M059J (cell line): ENCODE measurements at regions not wholly inside any gene's neighbourhood (a gene's known extent, or its start where the extent isn't known, plus 50 kb on each side); places are given as distances from the start of the nearest gene placed in this dataset.

ENCODE experiments used
- DNase-seq: peaks from one replicate; pipeline ENCODE4 v3.0.0-alpha.2; 2012; ENCODE audit warnings: low read depth

GRCh38 chr5:163622799-163623198, 117.4 kb downstream of the MAT2B start:
- DNase-seq, result no peak

GRCh38 chr5:163623524-163623923, 118.1 kb downstream of the MAT2B start:
- DNase-seq, result no peak

DNA sequence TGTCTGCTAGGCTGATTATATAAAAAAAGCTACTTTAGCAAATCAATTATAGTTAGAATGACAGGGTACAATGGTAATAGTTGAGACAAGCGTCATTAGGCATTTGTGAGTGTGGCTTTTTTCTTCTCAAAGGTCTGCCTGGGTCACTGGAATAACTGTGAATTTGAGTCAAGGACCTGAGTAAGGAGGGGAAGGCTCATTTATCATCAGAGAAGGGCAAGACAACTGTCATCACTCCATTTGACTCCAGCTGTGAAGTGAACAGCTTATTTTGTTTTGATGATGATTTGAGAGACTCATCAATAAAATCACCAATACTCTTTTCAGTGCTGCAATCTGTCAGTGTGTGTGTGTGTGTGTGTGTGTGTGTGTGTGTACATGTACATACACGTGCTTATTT, 118.6 kb downstream of the MAT2B start:
- DNase-seq, result no peak

- DNase-seq, result no peak
Observed at GRCh38 chr5:163624431-163624830, 119.0 kb downstream of the MAT2B start.

DNA sequence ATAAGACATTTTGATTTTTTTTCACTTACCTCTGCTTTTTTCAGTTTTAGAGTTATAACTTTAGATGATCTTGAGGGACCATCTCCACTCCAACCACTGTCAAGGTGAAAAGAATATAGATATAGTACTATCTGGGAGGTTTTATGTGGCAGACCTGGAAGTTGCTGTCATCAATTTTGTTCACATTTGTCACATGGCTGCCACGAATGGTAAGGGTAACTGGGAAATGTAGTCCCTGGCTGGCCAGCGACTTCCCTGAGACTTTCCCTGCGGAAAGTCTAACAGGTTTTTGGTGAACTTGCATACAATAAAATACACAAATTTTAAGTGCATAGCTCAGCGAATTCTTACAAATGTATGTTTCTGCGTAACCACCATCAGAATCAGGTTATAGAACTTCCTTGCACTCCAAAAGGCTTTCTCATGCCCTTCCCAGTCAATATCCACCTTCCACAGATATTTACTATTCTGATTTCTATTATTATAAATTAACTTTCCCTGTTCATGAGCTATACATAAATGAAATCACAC, 121.5 kb downstream of the MAT2B start:
- DNase-seq, result no peak

DNA sequence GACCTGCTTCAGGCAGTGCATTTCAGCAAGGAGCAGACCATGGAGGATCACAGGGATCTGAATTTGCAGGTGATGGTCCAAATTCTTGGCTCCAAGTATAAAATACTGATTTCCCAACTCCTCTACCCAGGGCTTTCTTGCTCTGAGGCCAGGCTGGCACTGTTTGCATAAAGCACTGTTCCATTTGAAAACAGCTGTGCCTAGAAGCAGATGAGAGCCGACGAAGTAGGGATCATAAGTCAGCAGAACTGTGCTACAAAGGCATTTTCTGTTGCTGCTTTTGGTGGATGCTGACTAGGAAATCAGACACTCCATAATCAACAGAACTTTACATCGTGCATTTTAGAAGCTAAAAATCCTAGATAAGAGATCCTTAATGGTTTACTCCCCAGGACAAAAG, 126.4 kb downstream of the MAT2B start:
- no peak for DNase-seq

- no peak for DNase-seq
Observed at GRCh38 chr5:163633926-163634460, 128.6 kb downstream of the MAT2B start.

- DNase-seq, result no peak
Observed at GRCh38 chr5:163635631-163636030, 130.2 kb downstream of the MAT2B start.

DNA sequence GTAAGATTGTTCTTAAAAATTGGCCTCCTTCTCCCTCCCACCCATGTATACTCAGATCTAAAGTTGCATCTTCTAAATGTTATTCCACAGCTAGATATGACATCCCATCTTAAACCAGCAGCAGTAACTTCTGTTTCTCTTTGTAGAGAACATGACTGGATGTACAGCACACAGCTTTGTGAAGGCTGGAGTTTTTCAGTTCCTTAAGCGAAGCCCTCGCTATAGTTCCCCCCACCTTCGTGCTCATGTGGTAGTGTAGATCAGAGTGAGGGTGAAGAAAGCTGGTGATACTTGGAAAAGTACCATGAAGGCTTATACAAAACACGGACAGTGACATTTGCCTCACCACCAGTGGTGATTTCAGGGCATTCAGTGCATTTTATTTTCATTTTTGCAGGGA, 137.5 kb downstream of the MAT2B start:
- no peak for DNase-seq

GRCh38 chr5:163645421-163646416, 140.3 kb downstream of the MAT2B start:
- DNase-seq, result no peak

- DNase-seq, result peak; percentile 77
Observed at GRCh38 chr5:163649514-163649913, 144.1 kb downstream of the MAT2B start.

DNA sequence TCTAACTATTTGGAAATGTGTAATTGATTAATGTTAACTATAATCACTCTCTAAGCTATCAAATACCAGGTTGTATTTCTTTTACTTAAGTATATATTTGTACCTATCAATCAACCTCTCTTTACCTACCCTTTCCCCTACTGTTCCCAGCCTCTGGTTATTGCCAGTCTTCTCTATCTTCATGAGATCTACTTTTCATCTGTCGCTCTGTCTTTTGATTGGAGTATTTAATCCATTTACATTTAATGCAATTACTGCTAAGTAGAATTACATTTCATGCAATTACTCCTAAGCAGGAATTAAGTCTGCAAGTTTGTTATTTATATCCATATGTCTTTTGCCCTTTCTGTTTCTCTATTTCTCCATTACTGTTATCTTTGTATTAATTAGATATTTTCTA, 148.1 kb downstream of the MAT2B start:
- DNase-seq, result no peak

DNA sequence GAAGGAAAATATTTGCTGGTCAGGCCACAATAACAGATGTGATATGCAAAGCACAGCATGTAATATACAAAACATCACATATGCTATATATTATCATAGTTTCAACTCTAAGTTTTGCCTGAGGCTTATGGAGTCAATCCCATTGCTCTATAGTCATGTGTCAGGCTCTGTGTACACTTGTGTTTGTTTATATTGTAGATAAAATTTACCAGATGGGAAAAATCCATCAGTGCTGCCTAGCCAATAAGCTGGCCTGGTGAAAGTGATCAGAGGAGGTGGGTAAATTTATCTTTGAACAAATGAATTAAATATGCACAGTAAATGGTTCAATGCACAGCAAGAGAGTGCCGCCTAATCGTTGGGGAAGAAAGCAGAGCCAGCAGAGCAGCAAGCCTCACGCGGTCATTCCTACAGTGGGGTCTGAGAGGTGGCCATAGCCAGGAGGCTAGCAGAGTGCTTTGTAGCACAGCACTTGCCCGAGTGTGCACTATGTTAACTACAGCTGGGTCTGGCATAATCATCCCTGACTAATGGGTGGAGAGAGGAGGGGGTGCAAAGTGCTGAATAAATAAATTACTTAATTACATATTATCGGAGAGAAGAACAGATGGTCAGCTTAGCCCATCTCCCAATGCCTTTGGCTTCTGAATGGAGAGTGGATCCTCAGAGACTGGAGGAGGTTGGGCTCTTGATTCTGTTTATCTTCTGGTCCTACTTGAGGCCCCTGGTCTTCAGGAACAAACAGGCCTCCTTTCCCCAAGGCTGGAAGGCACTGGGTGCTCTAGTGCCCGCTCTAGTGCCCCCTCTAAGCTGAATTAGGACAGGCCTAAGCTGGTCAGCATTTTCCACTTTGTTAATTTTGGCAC, 153.5 kb downstream of the MAT2B start:
- DNase-seq, result no peak

DNA sequence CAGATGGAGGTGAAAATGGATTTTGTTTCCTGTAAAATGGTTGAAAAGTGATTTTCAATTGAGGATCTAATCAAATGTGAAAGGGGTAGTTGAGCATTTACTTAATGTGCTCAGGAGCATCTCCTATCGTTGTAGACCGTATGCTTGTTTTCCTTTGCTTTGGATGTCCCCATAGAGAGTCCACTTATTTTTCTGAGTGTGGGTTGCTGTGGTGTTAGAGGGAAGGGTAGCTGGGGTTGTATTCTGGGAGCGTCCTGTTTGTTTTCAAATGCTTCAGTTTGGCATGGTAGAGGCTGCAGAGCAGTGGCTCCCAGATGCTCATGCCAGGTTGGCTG, 154.1 kb downstream of the MAT2B start:
- no peak for DNase-seq

- no peak for DNase-seq
Observed at GRCh38 chr5:163660486-163660885, 155.1 kb downstream of the MAT2B start.

DNA sequence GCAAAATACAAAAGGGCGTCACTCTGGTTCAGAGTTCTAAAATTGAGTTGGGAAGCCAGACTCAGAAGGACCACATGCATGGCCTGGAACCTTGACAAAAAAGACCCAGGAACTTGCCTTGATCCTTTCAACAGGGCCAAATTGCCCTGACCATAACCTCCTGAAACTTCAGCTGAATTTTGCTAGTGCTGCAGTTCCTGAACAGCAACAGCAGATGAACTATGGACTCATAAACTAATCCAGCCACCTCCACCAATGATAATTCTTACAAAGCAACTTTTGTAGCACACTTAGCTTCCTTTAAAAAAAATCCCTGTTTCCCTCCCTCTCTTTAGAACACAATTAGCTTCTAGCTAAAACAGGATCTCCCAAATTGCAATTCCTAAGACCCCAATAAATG, 155.9 kb downstream of the MAT2B start:
- DNase-seq, result no peak

DNA sequence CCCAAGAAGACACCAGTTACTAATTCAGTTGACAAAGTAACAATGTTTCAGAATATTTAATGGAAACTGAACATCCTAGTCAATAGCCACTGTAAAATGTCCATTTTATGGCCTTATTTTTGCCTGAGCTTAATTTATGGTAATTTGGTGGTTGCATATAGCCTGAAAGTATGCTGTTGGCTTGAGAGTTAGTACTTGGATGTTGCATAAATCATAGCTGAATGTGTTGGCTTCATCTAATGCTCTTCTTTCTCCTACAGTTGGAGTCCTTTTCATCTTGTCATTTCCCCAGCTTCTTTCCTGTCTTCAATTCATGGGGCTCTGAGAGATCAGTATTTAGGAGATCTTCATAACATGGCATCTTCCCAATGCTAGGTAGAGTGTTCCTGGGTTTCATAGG, 164.6 kb downstream of the MAT2B start:
- no peak for DNase-seq

GRCh38 chr5:163677092-163677491, 171.7 kb downstream of the MAT2B start:
- DNase-seq, result no peak

DNA sequence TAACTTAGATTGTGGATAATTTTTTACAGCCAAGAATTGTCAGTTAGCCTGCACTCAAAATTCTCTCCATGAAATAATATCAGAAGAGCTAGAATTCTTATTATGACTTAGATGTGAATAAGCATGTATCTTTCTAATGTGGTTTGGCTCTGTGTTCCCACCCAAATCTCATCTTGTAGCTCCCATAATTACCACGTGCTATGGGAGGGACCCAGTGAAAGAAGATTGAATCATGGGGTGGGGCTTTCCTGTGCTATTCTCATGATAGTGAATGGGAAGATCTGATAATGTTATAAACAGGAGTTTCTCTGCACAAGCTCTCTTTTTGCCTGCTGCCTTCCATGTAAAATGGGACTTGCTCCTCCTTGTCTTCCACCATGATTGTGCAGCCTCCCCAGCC, 176.8 kb downstream of the MAT2B start:
- no peak for DNase-seq

DNA sequence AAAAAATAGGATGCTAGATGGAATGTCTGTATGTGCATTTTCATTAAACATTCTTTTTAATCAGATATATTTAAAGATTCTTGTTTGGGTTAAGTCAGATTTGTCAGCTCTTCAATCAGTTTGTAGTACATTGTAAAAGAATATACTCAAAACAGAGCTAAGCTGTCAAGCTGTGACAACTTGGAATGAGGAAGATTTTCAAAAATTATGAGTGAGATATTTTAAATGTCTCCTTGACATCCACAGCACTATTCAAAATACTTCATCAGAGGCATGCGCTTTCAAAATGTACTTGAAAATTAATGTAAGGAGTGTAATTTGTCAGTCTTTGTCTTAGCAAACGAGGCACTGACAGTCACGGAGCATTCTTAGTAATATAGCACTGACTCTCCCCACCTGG, 182.0 kb downstream of the MAT2B start:
- DNase-seq, result no peak

DNA sequence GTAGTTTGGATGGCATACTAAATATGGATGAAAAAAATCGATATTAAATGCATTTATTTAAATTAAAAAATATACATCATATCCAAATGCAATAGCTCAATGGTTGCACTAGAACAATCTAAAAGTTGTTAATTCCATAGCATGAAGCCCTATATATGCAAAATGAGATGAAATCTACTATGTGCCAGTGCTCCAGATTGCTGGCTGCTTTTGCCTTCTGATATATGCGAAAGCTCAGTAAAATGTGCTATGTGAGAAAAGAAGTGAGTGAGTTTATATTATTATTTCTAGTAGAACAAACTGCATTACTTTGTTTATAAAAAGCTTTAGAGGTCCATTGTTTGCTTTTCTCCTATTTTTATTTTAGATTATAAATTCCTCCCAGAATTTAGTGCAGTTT, 186.7 kb downstream of the MAT2B start:
- no peak for DNase-seq

- DNase-seq, result peak; percentile 77
Observed at GRCh38 chr5:163695830-163696578, 190.6 kb downstream of the MAT2B start.
